H1 (cell line): ENCODE measurements at regions not wholly inside any gene's neighbourhood (a gene's known extent, or its start where the extent isn't known, plus 50 kb on each side); places are given as distances from the start of the nearest gene placed in this dataset.

Experiments
- CTCF ChIA-PET: fragments of 300-600 bp; sonication (Branson Sonifier 250); formaldehyde crosslinking; loops from one replicate; lab custom pipeline; 2021; ENCODE audit not compliant: partially characterized antibody; lab: Charles Lee
- POLR2A ChIA-PET: fragments of 300-600 bp; sonication (Branson Sonifier 250); formaldehyde crosslinking; loops from one replicate; lab custom pipeline; 2021; ENCODE audit warnings: inconsistent platforms; ENCODE audit not compliant: partially characterized antibody; lab: Charles Lee
- DNase-seq, 2 experiments: peaks; one replicate each; pipeline versions ENCODE4 v3.0.0 to v3.0.0-alpha.2; 2010 to 2022; ENCODE audit warnings: low spot score in 2 of 2, low read depth in 1 of 2, mixed read lengths in 1 of 2
- FAIRE-seq: peaks from 2 replicates; lab custom pipeline; 2011; peaks lifted over from hg19 to GRCh38; lab: Jason Lieb, UNC
- H2AFZ ChIP-seq: 2 replicates; pipeline ENCODE4 v1.8.1; 2012; ENCODE audit warnings: low read length, inconsistent platforms
- H2AK5ac ChIP-seq: 2 replicates; pipeline ENCODE4 v1.6.1; 2013; ENCODE audit warnings: low read depth, low read length
- H2BK120ac ChIP-seq: replicated peaks from 2 replicates; pipeline ENCODE3; 2013; ENCODE audit warnings: low read depth, low read length, inconsistent platforms
- H2BK12ac ChIP-seq: 2 replicates; pipeline ENCODE4 v1.6.1; 2013; ENCODE audit warnings: low read depth, low read length
- H2BK15ac ChIP-seq: 2 replicates; pipeline ENCODE4 v1.6.1; 2013; ENCODE audit warnings: low read length
- H2BK20ac ChIP-seq: 2 replicates; pipeline ENCODE4 v1.6.1; 2013; ENCODE audit warnings: low read length
- H2BK5ac ChIP-seq: 2 replicates; pipeline ENCODE4 v1.6.1; 2013; ENCODE audit warnings: low read depth, low read length
- H3K14ac ChIP-seq: 2 replicates; pipeline ENCODE4 v1.6.1; 2013; ENCODE audit warnings: inconsistent platforms; ENCODE audit not compliant: insufficient read length
- H3K18ac ChIP-seq: 2 replicates; pipeline ENCODE4 v1.6.1; 2013; ENCODE audit warnings: low read length; ENCODE audit errors: extremely low read depth
- H3K23ac ChIP-seq: 2 replicates; pipeline ENCODE4 v1.6.1; 2013; ENCODE audit warnings: inconsistent platforms; ENCODE audit not compliant: insufficient read length
- H3K23me2 ChIP-seq: 2 replicates; pipeline ENCODE4 v1.6.1; 2013; ENCODE audit warnings: low read depth, low read length
- H3K27ac ChIP-seq: 2 replicates; pipeline ENCODE4 v1.6.1; 2011; ENCODE audit warnings: low read depth, low read length, inconsistent platforms
- H3K27me3 ChIP-seq, 4 experiments: replicated peaks in 1 of 4; 1 replicate in 1 of 4; 2 replicates in 3 of 4; pipeline versions ENCODE4 v1.6.1 to v1.8.1; 2011 to 2013; ENCODE audit warnings: low read length in 3 of 4, mild to moderate bottlenecking in 3 of 4, inconsistent platforms in 2 of 4, mixed read lengths in 2 of 4, moderate library complexity in 1 of 4; ENCODE audit not compliant: control insufficient read depth in 3 of 4, insufficient read depth in 3 of 4; ENCODE audit errors: extremely low read depth in 1 of 4
- H3K36me3 ChIP-seq, 4 experiments: 2 replicates each; pipeline versions ENCODE4 v1.6.1 to v1.8.1; 2011 to 2013; ENCODE audit warnings: mild to moderate bottlenecking in 4 of 4, low read length in 3 of 4, moderate library complexity in 2 of 4, control low read depth in 1 of 4, inconsistent platforms in 1 of 4; ENCODE audit not compliant: insufficient read depth in 4 of 4, control insufficient read depth in 2 of 4
- H3K4ac ChIP-seq: replicated peaks from 2 replicates; pipeline ENCODE3; 2013; ENCODE audit warnings: low read length, low read depth, mixed read lengths, inconsistent platforms; ENCODE audit not compliant: insufficient read length
- H3K4me1 ChIP-seq, 4 experiments: replicated peaks in 1 of 4; 1 replicate in 1 of 4; 2 replicates in 3 of 4; pipeline versions ENCODE4 v1.6.1 to v1.8.1; 2011 to 2013; ENCODE audit warnings: low read length in 3 of 4, inconsistent platforms in 2 of 4, mixed read lengths in 1 of 4; ENCODE audit not compliant: insufficient read depth in 4 of 4, control insufficient read depth in 3 of 4
- H3K4me2 ChIP-seq, 2 experiments: 2 replicates each; pipeline versions ENCODE4 v1.6.1 to v1.8.1; 2011 to 2013; ENCODE audit warnings: low read depth in 2 of 2, low read length in 2 of 2, control low read depth in 1 of 2, inconsistent platforms in 1 of 2, mild to moderate bottlenecking in 1 of 2; ENCODE audit not compliant: insufficient read depth in 1 of 2
- H3K4me3 ChIP-seq, 4 experiments: fragments of 200-600, 300-600 bp in 1 of 4; sonication (generic), shearing (Covaris generic), sonication (Bioruptor Twin) in 1 of 4; 2 replicates each; pipeline versions ENCODE4 v1.5.1 to v1.8.1; 2011 to 2016; ENCODE audit warnings: low read length in 4 of 4, low read depth in 3 of 4, control low read depth in 2 of 4, inconsistent platforms in 2 of 4, mild to moderate bottlenecking in 2 of 4, mixed read lengths in 1 of 4, moderate library complexity in 1 of 4; ENCODE audit not compliant: insufficient read depth in 2 of 4; ENCODE audit errors: extremely low read depth in 1 of 4
- H3K56ac ChIP-seq: replicated peaks from 2 replicates; pipeline ENCODE3; 2013; ENCODE audit warnings: low read depth, mild to moderate bottlenecking, mixed read lengths, low read length, inconsistent platforms; ENCODE audit not compliant: insufficient read length
- H3K79me1 ChIP-seq: 2 replicates; pipeline ENCODE4 v1.6.1; 2013; ENCODE audit warnings: low read depth, low read length, control low read depth
- H3K79me2 ChIP-seq, 2 experiments: 2 replicates each; pipeline versions ENCODE4 v1.6.1 to v1.8.1; 2012 to 2013; ENCODE audit warnings: low read length in 2 of 2, mild to moderate bottlenecking in 2 of 2, inconsistent platforms in 1 of 2; ENCODE audit not compliant: insufficient read depth in 2 of 2, control insufficient read depth in 1 of 2
- H3K9ac ChIP-seq, 4 experiments: replicated peaks in 1 of 4; 1 replicate in 1 of 4; 2 replicates in 3 of 4; pipeline versions ENCODE4 v1.6.1 to v1.8.1; 2011 to 2013; ENCODE audit warnings: low read depth in 3 of 4, low read length in 3 of 4, control low read depth in 2 of 4, mild to moderate bottlenecking in 2 of 4, moderate library complexity in 2 of 4, inconsistent platforms in 1 of 4; ENCODE audit errors: extremely low read depth in 1 of 4
- H3K9me3 ChIP-seq, 2 experiments: 2 replicates each; pipeline versions ENCODE4 v1.6.1 to v1.8.1; 2012 to 2013; ENCODE audit warnings: mild to moderate bottlenecking in 2 of 2, moderate library complexity in 2 of 2, control low read depth in 1 of 2, inconsistent platforms in 1 of 2, low read depth in 1 of 2, low read length in 1 of 2, mixed read lengths in 1 of 2; ENCODE audit not compliant: insufficient read depth in 2 of 2
- H4K20me1 ChIP-seq, 2 experiments: replicated peaks in 1 of 2; 2 replicates each; pipeline versions ENCODE3 to v1.8.1; 2011 to 2013; ENCODE audit warnings: inconsistent platforms in 2 of 2, low read length in 2 of 2, mild to moderate bottlenecking in 1 of 2; ENCODE audit not compliant: insufficient read depth in 2 of 2, control insufficient read depth in 1 of 2
- H4K5ac ChIP-seq: 2 replicates; pipeline ENCODE4 v1.6.1; 2013; ENCODE audit warnings: low read length, low read depth, mixed read lengths, inconsistent platforms; ENCODE audit not compliant: insufficient read length
- H4K8ac ChIP-seq: 2 replicates; pipeline ENCODE4 v1.8.0; 2013; ENCODE audit warnings: mild to moderate bottlenecking, moderate library complexity, low read length, inconsistent platforms; ENCODE audit not compliant: insufficient read depth; ENCODE audit errors: extremely low read depth
- H4K91ac ChIP-seq: replicated peaks from 2 replicates; pipeline ENCODE3; 2013; ENCODE audit warnings: low read length, mixed read lengths, inconsistent platforms; ENCODE audit not compliant: insufficient read length
- BCL11A ChIP-seq, 2 experiments: IDR thresholded peaks; one replicate each; pipeline ENCODE4 v1.6.1; 2011; ENCODE audit warnings: low read depth in 2 of 2, low read length in 2 of 2, mild to moderate bottlenecking in 2 of 2
- CBX5 ChIP-seq: fragments of 300-800, 300-1000 bp; sonication (generic); IDR thresholded peaks from 2 replicates; pipeline ENCODE4 v1.7.1; 2016; ENCODE audit warnings: antibody characterized with exemption, low read length, low read depth
- FOSL1 ChIP-seq: IDR thresholded peaks from 2 replicates; pipeline ENCODE4 v1.6.1; 2011; ENCODE audit warnings: mild to moderate bottlenecking, low read depth, low read length, moderate library complexity; ENCODE audit not compliant: insufficient read depth
- HDAC6 ChIP-seq: IDR thresholded peaks from one replicate; pipeline ENCODE4 v1.7.1; 2012; ENCODE audit warnings: low read depth, mild to moderate bottlenecking, inconsistent platforms, low read length, moderate library complexity
- NANOG ChIP-seq: IDR thresholded peaks from 2 replicates; pipeline ENCODE4 v1.6.1; 2011; ENCODE audit warnings: low read length, low read depth, mild to moderate bottlenecking, inconsistent platforms; ENCODE audit not compliant: insufficient read depth, poor library complexity, severe bottlenecking
- RAD21 ChIP-seq, 2 experiments: IDR thresholded peaks in 1 of 2; conservative IDR thresholded peaks in 1 of 2; 2 replicates each; pipeline ENCODE4 v1.6.1; 2011; ENCODE audit warnings: low read depth in 2 of 2, low read length in 2 of 2, improper control_type of control experiment in 1 of 2, inconsistent platforms in 1 of 2, mild to moderate bottlenecking in 1 of 2, moderate library complexity in 1 of 2
- RNF2 ChIP-seq: fragments of 200-900, 300-1000 bp; sonication (generic); IDR thresholded peaks from 2 replicates; pipeline ENCODE4 v1.7.1; 2016; ENCODE audit warnings: borderline replicate concordance, low read depth, mild to moderate bottlenecking, antibody characterized with exemption, low read length; ENCODE audit not compliant: poor library complexity, severe bottlenecking; ENCODE audit errors: missing control alignments
- SIRT6 ChIP-seq: IDR thresholded peaks from one replicate; pipeline ENCODE4 v1.7.1; 2012; ENCODE audit warnings: low read length, inconsistent platforms
- WGBS, 2 experiments: shearing (Covaris generic) in 1 of 2; methylation state at CpG; one replicate each; pipeline versions ENCODE4 v1.1.6 to v1.1.7; 2013 to 2015; ENCODE audit warnings: low lambda C conversion rate in 2 of 2, mixed read lengths in 2 of 2, inconsistent platforms in 1 of 2, low coverage in 1 of 2, missing lambda C conversion rate in 1 of 2; ENCODE audit not compliant: insufficient replicate concordance in 2 of 2, insufficient coverage in 1 of 2, insufficient read length in 1 of 2; ENCODE audit errors: extremely low coverage in 1 of 2, missing lambda C conversion rate in 1 of 2; 5-methylcytosine and 5-hydroxymethylcytosine counted together

DNA sequence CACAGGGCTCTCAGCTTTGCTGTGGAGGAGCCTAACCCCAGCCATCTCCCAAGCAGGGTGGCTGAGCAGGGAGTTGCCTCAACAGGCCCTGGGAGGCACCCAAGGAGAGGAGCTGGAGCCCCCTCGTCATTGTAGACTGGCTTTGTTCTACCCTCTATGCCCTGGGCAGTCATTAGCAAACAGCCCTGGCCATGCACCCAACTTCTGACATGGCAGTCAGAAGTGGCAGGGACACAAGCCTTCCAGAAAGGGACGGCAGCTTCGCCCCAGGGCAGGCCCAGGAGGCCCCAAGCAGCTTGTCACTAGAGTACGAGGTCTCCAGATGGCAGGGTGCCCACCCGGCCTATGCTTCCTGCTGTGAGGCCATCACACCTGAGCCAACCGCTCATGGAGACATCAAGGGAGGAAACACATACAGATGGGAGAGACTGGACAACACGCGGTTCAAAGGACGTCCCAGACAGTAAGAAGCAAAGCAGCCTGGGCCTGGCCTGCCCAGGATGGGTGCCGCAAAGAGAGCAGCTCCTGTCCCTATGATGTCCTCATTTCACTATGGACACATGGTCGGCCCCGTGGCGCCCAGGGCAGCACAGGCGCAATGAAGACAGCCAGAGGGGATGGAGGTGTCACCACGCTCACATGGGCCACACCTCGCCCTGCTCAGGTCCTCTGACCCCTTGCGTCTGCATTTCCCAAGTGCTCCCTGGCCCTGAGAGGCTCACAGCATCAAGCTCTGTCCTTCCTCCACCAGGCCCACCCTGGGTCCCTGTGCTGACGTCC lies 190.9 kb upstream of the CXCL12 start:
- Histone ChIP-seq H3K18ac (no peak overlapping the region), H3K4me3 (no peak overlapping the region), H4K5ac (no peak overlapping the region), H3K4me1 (no peaks in the 10 kb centered on the region), H2AK5ac (no peak overlapping the region), H4K20me1 (no peaks in the 10 kb centered on the region), H3K4me2 (no peak overlapping the region), H3K79me2 (no peaks in the 10 kb centered on the region), H2BK5ac (no peak overlapping the region; the same call in 1 of the 2 replicates), H3K79me1 (no peaks in the 10 kb centered on the region), H3K56ac (no peak overlapping the region), H3K9me3 (no peaks in the 10 kb centered on the region), H3K4ac (no peak overlapping the region), H3K27me3 (no peaks in the 10 kb centered on the region; a peak in 1 of 7 replicates), H2BK20ac (no peak overlapping the region), H3K23ac (no peak overlapping the region), H2BK120ac (no peak overlapping the region), H4K91ac (no peak overlapping the region), H4K8ac (no peak overlapping the region), H2BK12ac (no peak overlapping the region), H3K23me2 (no peaks in the 10 kb centered on the region), H3K14ac (no peak overlapping the region), H3K9ac (no peak overlapping the region), H3K27ac (no peak overlapping the region), H2AFZ (no peak overlapping the region), H3K36me3 (no peaks in the 10 kb centered on the region), H2BK15ac (no peak overlapping the region)
- POLR2A ChIA-PET, result no interaction called here
- WGBS, 2 experiments, result 87% methylated on average over 16 of the region's 18 CpGs; no CpG with 5 or more reads in 1 of the 2 experiments
- FAIRE-seq (no peak), DNase-seq (no peak)
- CTCF ChIA-PET, result interaction anchor here (1.0 to 1.4 kb wide), 3 partner anchors 8 to 349 kb away, joined by 3 to 4 read pairs (median 4); no protein-coding TSS in a partner anchor
- TF ChIP-seq SIRT6, result no peak
- TF ChIP-seq RAD21 (IDR thresholded peaks at IDR 0.05 in 1 of 2, conservative IDR thresholded peaks at IDR 0.05 in 1 of 2; ENCODE audit: low read depth in 2 of 2, low read length in 2 of 2), result no peak
- TF ChIP-seq FOSL1, result no peak
- no peak for TF ChIP-seq NANOG
- no peak for TF ChIP-seq BCL11A (IDR thresholded peaks at IDR 0.05; ENCODE audit: low read depth in 2 of 2, low read length in 2 of 2)
- TF ChIP-seq RNF2, result no peak
- no peak for TF ChIP-seq CBX5
- TF ChIP-seq HDAC6, result no peak
